ENCODE measurements at regions not wholly inside any gene's neighbourhood (a gene's known extent, or its start where the extent isn't known, plus 50 kb on each side); places are given as distances from the start of the nearest gene placed in this dataset.
"Not testable (repeated sequence)": the region's sequence is repeated elsewhere in the genome, so short reads cannot be mapped to it uniquely, and the experiment has no call there.

DNA sequence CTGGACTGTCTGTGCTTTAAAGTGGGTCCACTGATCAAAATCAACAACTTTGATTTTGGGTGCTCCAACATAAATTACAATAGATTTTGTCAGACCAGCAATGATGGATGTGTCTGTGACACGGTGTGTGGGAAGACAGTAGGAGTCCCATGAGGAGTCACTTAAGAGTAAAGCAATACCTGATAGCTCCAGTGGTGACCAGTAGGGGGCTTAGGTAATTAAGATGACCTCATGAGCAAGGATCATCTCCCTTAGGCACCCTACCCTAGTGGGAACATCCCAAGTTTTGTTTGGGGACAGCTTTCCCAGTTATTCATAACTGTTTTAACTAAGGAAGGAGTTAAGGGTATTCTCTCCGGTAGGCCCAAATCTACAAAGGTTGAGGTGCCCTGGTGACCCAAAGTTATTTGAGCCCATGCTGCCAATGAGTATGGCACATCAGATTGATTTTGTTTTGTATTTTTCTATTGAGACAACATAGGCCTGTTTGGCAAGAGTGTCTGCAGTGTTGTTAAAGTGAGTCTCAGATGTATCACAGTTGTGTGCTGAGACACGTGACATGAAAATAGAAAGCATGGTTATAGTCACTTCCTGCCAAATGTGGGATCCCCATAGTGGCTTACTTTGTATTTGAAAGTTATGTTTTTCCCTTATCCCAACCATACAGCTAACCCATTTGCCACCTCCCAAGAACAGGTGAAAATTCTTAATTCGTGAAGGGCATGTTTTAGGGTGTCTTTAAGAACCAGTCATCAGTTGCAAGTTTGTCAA lies 1337.6 kb upstream of the SLC39A10 start:
- DNase-seq, result no peak

DNA sequence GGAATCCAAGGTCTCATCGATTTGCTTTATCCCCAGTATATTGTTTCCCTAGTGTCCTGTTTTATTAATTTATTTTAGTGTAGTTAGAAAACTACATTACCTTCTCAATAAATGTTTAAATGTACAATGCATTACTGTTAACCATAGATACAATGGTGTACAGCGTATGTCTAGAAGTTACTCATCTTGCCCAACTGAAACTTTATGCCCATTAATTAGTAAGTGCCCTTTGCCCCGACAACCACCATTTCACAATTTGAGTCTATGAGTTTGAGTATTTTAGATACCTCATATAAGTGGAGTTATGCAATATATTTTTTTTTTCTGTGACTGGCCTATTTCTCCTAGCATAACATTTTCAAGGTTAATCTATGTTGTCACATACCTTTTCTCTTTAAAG lies 1343.0 kb upstream of the SLC39A10 start:
- DNase-seq, result no peak

DNA sequence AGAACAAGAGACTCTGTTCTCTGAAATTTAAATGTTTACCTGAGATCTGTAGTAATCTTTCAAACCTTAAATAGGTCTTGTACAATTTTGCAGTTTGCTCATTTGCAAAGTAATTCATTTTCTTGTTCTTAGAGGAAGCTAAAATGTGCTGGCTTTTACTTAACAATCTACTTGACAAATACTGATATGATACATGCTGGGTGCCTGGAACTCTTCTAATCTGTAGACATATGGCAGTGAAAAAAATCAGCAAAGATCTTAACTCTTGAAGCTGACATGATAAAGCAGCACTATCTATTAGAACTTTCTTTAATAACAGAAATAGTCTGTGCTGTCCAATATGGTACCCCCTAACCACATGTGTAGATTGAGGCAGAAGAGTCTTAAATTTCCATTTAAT lies 1352.8 kb upstream of the SLC39A10 start:
- no peak for DNase-seq

DNA sequence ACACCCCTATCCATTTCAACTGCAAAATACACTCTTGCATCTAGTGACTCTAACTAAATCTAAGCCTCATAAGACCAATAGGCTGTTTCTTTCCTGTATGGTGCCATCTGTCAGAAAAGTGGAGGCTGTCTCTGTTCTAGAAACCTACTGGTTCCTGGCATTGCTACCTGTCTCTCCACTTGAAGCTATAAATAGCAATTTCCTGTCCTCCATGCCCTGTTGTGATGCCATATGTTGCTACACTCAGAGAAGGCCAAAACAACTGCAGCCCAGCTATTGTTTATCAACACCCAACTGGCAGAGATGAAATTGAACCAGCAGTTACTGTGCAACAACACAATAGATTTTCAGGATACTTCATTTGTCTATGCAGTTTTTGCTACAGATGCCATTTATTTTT lies 1355.1 kb upstream of the SLC39A10 start:
- no peak for DNase-seq

DNA sequence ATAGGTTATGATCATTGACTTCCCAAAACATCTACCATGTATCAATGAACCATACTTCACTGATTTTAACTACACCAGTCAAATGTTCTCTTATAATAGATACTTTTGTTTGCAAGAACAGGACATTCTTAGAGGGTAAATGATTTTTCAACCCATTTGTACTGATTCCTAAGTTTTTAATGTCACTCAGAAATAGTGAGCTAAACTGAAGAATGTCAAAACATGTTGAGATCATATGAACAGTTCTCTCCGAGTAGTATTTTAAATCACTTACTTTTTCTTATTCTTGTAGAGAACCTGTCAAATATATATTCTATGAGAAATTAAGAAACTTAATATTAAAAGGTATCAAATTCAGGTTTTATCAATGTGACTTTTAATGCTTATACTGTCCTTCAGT lies 1362.9 kb upstream of the SLC39A10 start:
- DNase-seq, result no peak

DNA sequence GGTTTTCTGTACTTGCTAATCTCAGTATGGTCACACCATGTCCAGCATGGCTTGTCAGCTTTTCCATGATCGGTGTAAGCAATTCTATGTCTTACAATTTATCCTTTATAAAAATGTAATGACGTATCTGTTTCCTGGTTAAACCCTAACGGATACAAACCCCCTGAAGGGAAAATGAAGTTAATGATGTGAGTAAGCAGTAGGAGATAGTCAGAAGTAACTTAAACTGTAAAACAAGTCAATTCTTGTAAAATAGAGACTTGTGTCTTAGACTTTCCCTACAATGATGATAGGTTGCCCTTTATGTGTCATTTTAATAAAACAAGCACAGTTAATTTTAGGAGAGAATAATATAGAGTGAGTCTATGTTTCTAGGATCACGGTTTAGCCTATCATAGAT lies 1365.9 kb upstream of the SLC39A10 start:
- DNase-seq, result no peak

DNA sequence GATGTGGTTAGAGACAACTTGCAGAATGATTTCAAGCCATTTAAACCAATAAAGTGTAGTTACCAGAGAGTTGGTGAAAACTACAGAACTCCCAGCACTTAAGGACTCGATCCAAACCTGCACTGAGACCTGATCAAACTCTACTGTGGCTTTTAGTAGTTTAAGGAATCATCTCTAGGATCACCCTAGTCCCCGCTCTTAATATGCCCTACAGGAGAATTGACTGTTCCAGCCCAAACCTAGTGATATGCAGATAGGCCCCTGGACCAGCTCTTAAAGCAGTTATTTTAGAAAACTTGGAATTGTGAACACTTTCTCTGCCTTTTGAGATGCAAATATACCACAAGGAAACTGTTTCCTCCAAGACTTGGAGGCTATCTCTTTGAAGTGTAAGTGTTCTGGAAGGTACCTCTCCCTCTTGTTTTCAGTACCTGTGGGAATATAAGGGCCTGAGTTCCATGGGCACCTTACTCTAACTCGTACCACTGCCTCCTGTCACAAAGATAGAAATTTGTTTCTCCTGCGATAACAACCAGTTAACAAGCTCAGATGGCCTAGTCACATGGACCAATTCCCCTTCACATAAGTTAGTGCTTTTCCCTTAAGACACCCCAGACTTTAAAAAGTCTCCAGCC lies 1367.2 kb upstream of the SLC39A10 start:
- no peak for DNase-seq

DNA sequence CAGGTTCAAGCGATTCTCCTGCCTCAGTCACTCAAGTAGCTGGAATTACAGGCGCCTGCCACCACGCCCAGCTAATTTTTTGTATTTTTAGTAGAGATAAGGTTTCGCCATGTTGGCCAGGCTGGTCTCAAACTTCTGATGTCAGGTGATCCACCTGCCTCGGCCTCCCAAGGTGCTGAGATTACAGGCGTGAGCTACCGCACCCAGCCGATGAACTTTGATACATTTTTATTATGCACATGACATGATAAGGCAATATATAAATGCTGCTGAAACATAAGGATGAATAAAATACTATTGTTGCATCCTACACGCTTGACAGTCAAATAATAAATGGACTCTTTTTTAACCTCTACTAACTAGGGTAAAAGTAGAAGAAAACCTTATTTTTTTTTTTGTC lies 1380.4 kb upstream of the SLC39A10 start:
- not testable (repeated sequence) for DNase-seq

DNA sequence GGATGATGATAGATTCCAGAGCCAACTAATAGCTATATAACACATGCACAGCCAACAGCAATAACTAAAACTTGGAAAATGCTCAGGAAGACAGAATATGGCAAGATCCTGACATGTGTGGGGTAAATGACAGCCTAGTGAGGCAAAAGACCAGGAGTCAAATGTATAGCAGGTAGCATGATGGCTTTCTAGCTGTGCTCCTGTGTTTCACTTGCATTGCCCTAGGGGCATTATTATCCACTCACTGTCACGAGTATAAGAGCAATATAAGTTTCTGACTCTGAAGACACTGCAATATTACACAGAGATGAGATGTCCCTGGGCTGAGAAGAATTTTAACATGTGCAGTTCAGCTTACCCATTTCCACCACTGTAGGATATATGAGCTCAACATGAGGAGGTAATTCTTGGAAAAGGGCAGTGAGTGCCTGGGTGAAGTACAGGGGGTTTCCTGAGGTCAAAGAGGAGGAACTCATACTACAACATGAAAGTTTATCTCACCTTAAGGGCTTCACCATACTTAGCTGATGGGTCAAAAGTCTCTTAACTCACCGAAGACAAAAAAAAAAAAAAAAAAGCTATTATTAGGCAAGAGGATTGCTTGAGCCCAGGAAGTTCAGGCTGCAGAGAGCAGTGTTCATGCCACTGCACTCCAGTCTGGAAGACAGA lies 1385.6 kb upstream of the SLC39A10 start:
- DNase-seq, result no peak

DNA sequence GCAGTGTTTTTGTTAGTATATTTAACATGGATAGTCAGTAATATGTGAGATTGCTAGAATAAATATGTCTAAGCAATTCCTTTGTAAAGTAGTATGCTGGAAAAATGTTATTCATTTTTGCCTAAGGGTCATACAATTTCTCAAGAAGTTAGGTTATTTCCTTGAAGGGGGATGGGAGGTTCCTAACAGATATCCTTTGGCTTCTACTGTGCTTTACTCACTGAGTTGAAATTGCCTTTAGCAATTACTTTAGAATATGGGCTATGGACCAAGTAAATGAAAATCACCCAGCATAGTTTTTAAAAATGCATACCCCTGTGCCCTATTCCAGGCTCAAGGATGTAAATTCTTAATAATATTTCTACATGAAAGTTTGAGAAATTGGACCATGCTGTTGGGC lies 1386.4 kb upstream of the SLC39A10 start:
- DNase-seq, result no peak

DNA sequence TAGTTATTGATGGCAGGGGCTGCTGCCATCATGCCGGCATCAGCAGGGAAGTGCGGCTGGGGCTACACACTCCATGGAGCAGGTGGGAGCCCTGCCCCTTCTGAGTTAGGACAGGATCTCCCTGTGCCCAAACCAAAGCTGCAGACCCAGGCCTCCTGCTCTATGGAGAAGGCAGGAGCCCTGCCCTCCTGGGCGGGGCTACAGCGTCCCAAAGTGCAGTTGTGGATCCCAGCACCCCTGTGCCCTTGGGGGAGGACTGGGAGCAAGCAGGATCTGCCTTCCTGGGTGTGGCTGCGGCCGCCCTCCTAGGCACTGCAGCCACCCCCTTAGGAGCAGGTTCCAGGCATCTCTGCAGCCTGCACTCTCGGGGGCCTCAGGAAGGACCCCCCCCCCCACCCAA lies 1392.4 kb upstream of the SLC39A10 start:
- no peak for DNase-seq

DNA sequence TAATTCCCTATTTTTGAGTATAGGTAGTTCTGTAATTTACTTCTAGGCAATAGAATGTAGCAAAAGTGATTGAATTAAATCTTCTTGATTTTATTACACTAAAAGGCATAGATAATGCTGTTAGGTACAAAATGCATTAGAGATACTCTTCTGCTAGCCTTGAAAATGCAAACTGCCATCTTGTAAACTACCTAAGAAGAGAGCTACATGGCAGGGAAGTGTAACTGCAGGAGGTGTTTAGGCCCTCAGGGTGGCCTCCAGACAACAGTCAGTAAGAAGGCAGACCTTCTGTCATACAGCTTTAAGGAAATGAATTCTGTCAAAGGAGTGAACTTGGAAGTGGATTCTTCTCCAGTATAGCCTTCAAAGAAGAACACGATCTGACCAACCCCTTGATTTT lies 1396.8 kb upstream of the SLC39A10 start:
- DNase-seq, result no peak

DNA sequence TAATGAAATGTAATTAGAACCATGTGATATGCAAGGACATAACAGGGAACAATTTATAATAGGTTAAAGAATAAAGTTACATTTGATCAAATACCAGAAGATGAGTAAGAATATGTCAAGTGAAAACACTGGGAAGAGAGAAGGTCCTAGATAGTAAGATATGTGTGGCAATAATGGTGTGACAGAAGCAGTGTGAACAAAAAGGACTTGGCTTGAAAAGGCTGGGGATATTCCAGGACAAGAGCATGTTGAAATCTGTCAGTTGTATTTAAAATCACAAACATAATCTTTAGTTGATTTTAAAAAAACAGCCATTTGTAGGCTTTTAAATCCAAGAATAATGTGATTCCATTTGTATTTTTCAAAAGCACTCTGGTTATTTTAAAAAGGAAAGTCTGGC lies 1399.9 kb upstream of the SLC39A10 start:
- DNase-seq, result no peak

DNA sequence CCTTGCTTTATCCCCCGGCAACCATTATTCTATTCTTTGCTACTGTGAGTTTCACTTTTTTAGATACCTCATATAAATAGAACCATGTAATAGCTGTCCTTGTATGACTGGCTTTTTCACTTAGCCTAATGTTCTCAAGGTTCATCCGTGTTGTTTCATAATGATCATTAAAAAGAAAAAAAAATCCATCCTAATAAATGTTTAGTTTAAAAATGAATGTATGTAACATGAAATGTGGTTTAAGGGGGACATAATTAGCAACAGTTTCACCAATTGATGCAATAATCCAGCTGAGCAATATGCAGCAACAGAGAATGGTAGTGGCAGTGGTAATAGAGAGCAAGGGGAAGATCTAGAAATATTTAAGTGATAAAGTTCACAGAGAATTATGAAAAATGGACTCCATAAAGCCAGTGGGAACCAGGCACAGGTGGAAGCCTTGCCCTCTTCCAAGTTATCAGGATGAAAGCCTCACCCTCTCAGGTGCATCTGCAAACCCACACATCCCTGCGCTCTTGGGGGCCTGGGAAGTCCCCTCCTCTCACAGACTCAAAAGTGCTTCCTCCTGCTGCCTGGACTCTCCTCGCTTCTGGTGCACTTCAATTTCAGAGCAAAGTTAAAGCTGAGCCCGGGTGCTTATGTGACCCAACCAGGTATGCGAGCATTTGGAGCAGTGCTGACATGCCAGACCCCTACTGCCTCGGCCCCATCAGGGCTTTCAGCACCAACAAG lies 1403.3 kb upstream of the SLC39A10 start:
- DNase-seq, result no peak

DNA sequence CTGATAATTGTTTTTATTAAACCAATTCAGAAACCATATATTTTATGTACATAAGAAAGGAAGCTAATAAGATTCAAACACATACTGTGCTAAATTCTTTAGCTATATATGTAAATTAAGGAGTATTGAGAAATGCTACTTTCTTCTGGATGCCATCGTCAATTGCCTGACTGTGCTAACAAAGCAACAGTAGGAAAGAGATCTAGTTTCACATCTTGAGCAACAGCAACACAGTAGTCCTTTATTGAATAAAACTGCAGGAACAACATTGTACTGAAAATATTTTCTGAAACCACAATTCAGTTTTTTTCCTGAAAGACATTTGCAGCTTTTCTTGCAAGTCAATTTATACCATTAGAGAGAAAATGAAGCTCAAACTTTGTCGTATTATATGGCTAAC lies 1404.9 kb upstream of the SLC39A10 start:
- DNase-seq, result no peak

DNA sequence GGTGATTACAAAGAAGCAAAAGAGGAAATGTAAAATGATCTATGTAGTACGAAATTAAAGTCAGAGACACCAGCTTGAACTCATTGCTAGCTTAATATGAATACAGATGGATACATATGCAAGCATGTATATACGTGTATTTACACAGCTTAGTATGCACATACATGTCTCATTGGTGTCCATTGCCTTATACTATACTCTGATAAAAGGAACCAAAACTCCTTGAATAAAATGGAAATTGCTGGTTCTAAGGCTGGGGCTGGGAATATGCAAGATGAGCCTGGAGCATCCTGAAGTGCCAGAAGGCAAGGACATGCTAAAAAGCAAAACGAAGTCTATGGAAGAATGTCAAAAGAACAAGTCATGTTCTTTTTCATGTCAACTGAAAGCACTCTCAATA lies 1424.4 kb upstream of the SLC39A10 start:
- no peak for DNase-seq

DNA sequence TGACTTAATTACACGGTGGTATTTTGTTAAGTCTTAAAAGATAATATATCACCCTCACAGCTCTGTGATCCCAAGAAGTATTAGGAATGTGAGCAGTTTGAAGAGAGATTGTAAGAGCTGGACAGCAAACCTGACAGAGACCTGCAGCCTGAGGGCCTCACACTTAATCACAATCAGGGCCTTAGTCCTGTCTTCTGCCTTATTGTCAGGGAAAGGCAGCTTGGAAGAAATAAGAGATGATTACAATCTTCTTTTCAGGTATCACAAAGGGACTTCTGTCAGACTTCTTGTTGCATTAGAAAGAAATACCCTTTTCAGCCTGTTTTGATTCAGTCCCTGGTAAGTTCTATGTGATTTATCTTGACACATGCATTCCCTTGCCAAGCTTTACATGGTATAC lies 1433.8 kb upstream of the SLC39A10 start:
- DNase-seq, result no peak

DNA sequence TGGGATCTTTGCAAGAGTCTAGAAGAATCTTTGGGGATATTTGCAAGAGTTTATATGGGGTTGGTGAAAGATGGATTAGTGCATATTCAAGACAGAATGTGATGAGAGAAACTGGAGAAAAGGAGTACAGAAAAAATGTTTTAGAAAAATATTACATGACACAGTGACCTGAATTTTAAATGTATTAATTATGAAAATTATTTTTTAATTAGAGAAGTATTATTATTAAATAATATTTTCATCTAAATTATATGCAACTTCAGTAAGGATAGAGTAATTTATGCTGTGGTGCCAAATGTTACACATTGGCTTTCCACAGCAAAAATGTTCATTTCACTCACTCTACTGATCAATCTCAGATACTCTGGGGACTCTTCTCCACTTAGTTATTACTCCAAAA lies 1442.8 kb upstream of the SLC39A10 start:
- DNase-seq, result no peak

DNA sequence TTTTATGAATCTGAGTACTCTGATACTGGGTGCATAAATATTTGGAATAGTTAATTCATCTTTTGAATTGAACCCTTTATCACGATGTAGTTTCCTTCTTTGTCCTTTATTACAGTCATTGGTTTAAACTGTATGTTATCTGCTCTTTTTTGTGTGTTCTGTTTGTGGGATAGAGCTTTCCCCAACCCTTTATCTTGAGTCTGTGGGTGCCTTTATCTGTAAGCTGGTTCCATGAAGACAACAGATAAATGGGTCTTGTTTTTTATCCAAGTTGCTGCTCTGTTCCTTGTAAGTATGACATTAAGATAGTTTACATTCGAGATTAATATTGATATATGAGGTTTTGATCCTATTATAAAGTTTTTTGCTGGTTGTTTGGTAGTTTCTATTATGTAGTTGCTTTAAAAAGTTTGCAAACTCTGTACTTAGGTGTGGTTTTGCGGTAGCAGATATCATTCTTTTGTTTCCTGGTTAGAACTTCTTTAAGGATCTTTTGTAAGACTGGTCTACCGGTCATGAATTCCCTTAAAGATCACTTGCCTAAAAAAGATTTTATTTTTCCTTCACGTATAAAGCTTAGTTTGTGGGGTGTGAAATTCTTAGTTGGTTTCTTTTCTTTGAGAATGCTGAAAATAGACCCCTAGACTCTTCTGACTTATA lies 1451.3 kb upstream of the SLC39A10 start:
- no peak for DNase-seq

DNA sequence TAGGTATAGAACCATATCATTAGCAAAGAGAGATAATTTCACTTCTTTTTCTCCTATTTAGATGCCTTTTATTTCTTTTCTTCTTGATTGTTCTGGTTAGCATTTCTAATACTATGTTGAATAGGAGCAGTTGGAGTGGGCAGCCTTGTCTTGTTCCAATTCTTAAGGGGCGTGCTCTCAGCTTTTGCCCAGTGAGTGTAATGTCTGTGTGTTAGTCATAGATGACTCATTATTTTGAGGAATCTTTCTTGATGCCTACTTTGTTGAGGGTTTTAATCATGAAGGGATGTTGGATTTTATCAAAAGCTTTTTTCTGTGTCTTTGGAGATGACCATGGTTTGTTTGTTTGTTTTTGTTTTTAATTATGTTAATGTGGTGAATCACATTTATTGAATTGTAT lies 1453.1 kb upstream of the SLC39A10 start:
- DNase-seq, result no peak

DNA sequence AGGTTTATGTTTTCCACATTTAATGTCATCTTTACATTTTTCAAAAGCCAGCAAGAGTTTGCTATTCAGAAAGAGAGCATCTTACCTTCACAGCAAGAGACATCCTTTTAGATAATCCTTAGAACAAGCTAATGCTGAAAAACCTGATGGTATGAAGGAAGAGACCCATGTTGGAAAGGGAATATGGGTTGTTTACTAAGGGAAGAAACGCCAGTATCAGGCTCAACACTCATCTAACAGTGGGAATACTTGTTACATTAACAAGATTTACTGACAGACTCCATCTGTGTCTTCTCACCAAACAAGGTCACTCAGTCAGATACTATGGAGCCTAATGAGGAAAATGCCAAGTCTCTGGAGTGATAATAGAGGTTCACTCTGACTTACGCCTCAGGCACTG lies 1474.1 kb upstream of the SLC39A10 start:
- no peak for DNase-seq

DNA sequence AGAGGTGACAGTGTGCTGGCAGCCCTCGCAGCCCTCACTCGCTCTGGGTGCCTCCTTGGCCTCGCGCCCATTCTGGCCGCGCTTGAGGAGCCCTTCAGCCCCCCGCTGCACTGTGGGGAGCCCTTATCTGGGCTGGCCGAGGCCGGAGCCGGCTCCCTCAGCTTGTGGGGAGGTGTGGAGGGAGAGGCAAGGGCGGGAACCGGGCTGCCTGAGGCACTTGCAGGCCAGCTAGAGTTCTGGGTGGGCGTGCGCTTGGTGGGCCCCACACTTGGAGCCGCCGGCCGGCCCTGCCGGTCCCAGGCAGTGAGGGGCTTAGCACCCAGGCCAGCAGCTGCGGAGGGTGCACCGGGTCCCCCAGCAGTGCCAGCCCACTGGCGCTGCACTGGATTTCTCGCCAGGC lies 1480.9 kb upstream of the SLC39A10 start:
- no peak for DNase-seq

DNA sequence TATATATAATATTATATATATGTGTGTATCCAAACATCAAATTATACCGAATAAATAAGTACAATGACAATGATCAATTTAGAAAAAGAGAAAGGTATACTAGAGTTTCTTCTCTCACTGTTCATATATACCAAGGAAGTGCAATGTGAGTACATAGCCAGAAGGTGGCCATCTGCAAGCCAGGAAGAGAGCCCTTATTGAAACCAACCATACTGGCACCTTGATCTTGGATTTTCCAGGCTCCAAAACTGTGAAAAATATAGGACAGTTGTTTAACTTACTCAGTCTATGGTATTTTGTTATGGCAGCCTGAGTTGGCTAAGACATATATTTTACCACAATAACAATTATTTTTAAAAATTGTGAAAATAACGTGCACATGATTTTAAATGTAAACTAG lies 1490.2 kb upstream of the SLC39A10 start:
- DNase-seq, result no peak

All from 8988T (cell line).